DND-41 (cell line): ENCODE measurements at regions not wholly inside any gene's neighbourhood (a gene's known extent, or its start where the extent isn't known, plus 50 kb on each side); places are given as distances from the start of the nearest gene placed in this dataset.

ENCODE experiments used
- ATAC-seq: fragments of 200-7000 bp; cut with Tn5 transposase; 3 replicates; pipeline ENCODE4 v1.9.1; 2021; ENCODE audit warnings: low read depth; ENCODE audit not compliant: insufficient read depth
- DNase-seq: peaks from one replicate; pipeline ENCODE4 v3.0.0-alpha.2; 2020
- H2AFZ ChIP-seq: 2 replicates; pipeline ENCODE4 v1.6.0; 2012; ENCODE audit warnings: low read depth, low read length
- H3K27ac ChIP-seq: 2 replicates; pipeline ENCODE4 v1.5.1; 2012; ENCODE audit warnings: low read length, inconsistent platforms
- H3K27me3 ChIP-seq: fragments of 200-600 bp; sonication (generic); 2 replicates; pipeline ENCODE4 v1.6.0; 2012; ENCODE audit warnings: low read length, mild to moderate bottlenecking, inconsistent platforms; ENCODE audit not compliant: insufficient read depth, poor library complexity
- H3K36me3 ChIP-seq: 2 replicates; pipeline ENCODE4 v1.5.1; 2012; ENCODE audit warnings: low read length, inconsistent platforms; ENCODE audit not compliant: insufficient read depth
- H3K4me1 ChIP-seq: 2 replicates; pipeline ENCODE4 v1.5.1; 2012; ENCODE audit warnings: mild to moderate bottlenecking, low read length; ENCODE audit not compliant: insufficient read depth
- H3K4me2 ChIP-seq: 2 replicates; pipeline ENCODE4 v1.6.0; 2012; ENCODE audit warnings: mild to moderate bottlenecking, moderate library complexity, low read length, inconsistent platforms; ENCODE audit not compliant: insufficient read depth
- H3K4me3 ChIP-seq, 2 experiments: fragments of 200-600 bp in 1 of 2; shearing (Covaris generic) in 1 of 2; 2 replicates each; pipeline ENCODE4 v1.5.1; 2012 to 2016; ENCODE audit warnings: inconsistent platforms in 2 of 2, low read length in 2 of 2, mild to moderate bottlenecking in 2 of 2, low read depth in 1 of 2, moderate library complexity in 1 of 2
- H3K79me2 ChIP-seq: 2 replicates; pipeline ENCODE4 v1.6.0; 2012; ENCODE audit warnings: low read length, inconsistent platforms; ENCODE audit not compliant: insufficient read depth
- H3K9ac ChIP-seq: 2 replicates; pipeline ENCODE4 v1.6.0; 2012; ENCODE audit warnings: low read depth, mild to moderate bottlenecking, inconsistent platforms, low read length, moderate library complexity
- H3K9me3 ChIP-seq: 2 replicates; pipeline ENCODE4 v1.5.1; 2012; ENCODE audit warnings: low read length, moderate library complexity, mild to moderate bottlenecking, inconsistent platforms; ENCODE audit not compliant: insufficient read depth, severe bottlenecking
- H4K20me1 ChIP-seq: 2 replicates; pipeline ENCODE4 v1.6.0; 2012; ENCODE audit warnings: low read length; ENCODE audit not compliant: insufficient read depth
- CTCF ChIP-seq: IDR thresholded peaks from 2 replicates; pipeline ENCODE4 v1.5.1; 2012; ENCODE audit warnings: borderline replicate concordance, low read length, moderate library complexity, mild to moderate bottlenecking; ENCODE audit not compliant: poor library complexity, severe bottlenecking; ENCODE audit errors: extremely low read depth
- EZH2 ChIP-seq: IDR thresholded peaks from 3 replicates; pipeline ENCODE4 v1.6.1; 2012; ENCODE audit warnings: borderline replicate concordance, low read depth, mild to moderate bottlenecking, moderate library complexity, low read length, inconsistent platforms; ENCODE audit not compliant: severe bottlenecking

DNA sequence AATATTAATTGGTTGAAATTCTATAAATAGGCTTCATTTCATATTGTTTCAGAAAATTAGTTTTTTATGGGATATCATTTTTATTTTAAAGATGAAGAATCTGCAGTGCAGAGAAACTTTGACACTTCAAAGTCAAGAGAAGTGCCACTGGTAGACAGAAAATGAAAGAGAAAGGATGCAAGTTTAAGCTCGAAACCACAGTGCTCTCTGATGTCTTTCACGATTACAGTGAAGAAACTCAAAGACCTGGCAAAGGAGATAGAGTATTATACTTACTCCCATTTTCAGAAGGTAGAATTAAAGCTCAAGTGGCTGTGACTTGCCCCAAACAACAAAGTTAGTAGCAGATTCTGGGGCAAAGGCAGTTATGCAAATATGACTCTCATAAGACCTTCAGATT lies 745.4 kb downstream of the TECRL start:
- no peak overlapping the region for H3K4me3 ChIP-seq
- H3K9ac ChIP-seq = no peak overlapping the region
- no peaks in the 10 kb centered on the region for H4K20me1 ChIP-seq
- no peaks in the 10 kb centered on the region for H3K9me3 ChIP-seq
- H3K79me2 ChIP-seq = no peaks in the 10 kb centered on the region
- no peak for TF ChIP-seq CTCF
- no peak for TF ChIP-seq EZH2
- no peak overlapping the region for H2AFZ ChIP-seq
- no peak overlapping the region for H3K27ac ChIP-seq
- no peak overlapping the region for H3K4me2 ChIP-seq
- H3K4me1 ChIP-seq = no peaks in the 10 kb centered on the region
- DNase-seq (no peak), ATAC-seq (no peak)
- H3K36me3 ChIP-seq = no peaks in the 10 kb centered on the region
- no peaks in the 10 kb centered on the region for H3K27me3 ChIP-seq

- DNase-seq = no peak
- no peak overlapping the region for H3K9ac ChIP-seq
- no peak overlapping the region for H3K4me3 ChIP-seq
- H3K27ac ChIP-seq = no peak overlapping the region
- no peaks in the 10 kb centered on the region for H4K20me1 ChIP-seq
- no peaks in the 10 kb centered on the region for H3K79me2 ChIP-seq
- no peak overlapping the region for H3K4me2 ChIP-seq
- H2AFZ ChIP-seq = no peak overlapping the region
- H3K9me3 ChIP-seq = no peaks in the 10 kb centered on the region
- no peaks in the 10 kb centered on the region for H3K4me1 ChIP-seq
- no peak for TF ChIP-seq EZH2
- no peak for TF ChIP-seq CTCF
- no peak for ATAC-seq
- H3K27me3 ChIP-seq = no peaks in the 10 kb centered on the region
- no peaks in the 10 kb centered on the region for H3K36me3 ChIP-seq
Observed at GRCh38 chr4:63644396-63644795, 764.9 kb downstream of the TECRL start.

GRCh38 chr4:63637270-63637669 lies 772.0 kb downstream of the TECRL start:
- no peaks in the 10 kb centered on the region for H3K27me3 ChIP-seq
- no peaks in the 10 kb centered on the region for H3K79me2 ChIP-seq
- no peak overlapping the region for H3K4me3 ChIP-seq
- no peaks in the 10 kb centered on the region for H3K4me1 ChIP-seq
- TF ChIP-seq CTCF (no peak), EZH2 (no peak)
- H3K9me3 ChIP-seq = no peaks in the 10 kb centered on the region
- no peak overlapping the region for H3K9ac ChIP-seq
- ATAC-seq (no peak), DNase-seq (no peak)
- no peak overlapping the region for H3K27ac ChIP-seq
- no peak overlapping the region for H3K4me2 ChIP-seq
- H3K36me3 ChIP-seq = no peaks in the 10 kb centered on the region
- no peaks in the 10 kb centered on the region for H4K20me1 ChIP-seq
- no peak overlapping the region for H2AFZ ChIP-seq

GRCh38 chr4:63632858-63633257 lies 776.4 kb downstream of the TECRL start:
- H3K27ac ChIP-seq = no peak overlapping the region
- no peak for DNase-seq
- no peak overlapping the region for H3K4me2 ChIP-seq
- TF ChIP-seq EZH2 (no peak), CTCF (no peak)
- H4K20me1 ChIP-seq = no peaks in the 10 kb centered on the region
- no peaks in the 10 kb centered on the region for H3K9me3 ChIP-seq
- H3K9ac ChIP-seq = no peak overlapping the region
- no peak overlapping the region for H2AFZ ChIP-seq
- no peaks in the 10 kb centered on the region for H3K4me1 ChIP-seq
- ATAC-seq = no peak
- no peak overlapping the region for H3K4me3 ChIP-seq
- H3K36me3 ChIP-seq = no peaks in the 10 kb centered on the region
- no peaks in the 10 kb centered on the region for H3K27me3 ChIP-seq
- H3K79me2 ChIP-seq = no peaks in the 10 kb centered on the region
